RWPE1 (cell line): ENCODE measurements at regions not wholly inside any gene's neighbourhood (a gene's known extent, or its start where the extent isn't known, plus 50 kb on each side); places are given as distances from the start of the nearest gene placed in this dataset.

Experiments
- CTCF ChIA-PET: fragments of 350-600 bp; sonication (Branson Sonifier 250); formaldehyde crosslinking; extraction: SDS; loops from one replicate; lab custom pipeline; 2021; lab: Yijun Ruan, JAX
- POLR2A ChIA-PET: fragments of 400-600 bp; formaldehyde crosslinking; extraction: SDS; loops from one replicate; lab custom pipeline; 2020; ENCODE audit warnings: antibody characterized with exemption; ENCODE audit not compliant: low non-redundant PET; lab: Yijun Ruan, JAX
- DNase-seq: peaks from one replicate; pipeline ENCODE4 v3.0.0; 2012; ENCODE audit warnings: low spot score
- H3K27ac ChIP-seq: fragments of 450-650 bp; 2 replicates; pipeline ENCODE4 v1.5.1; 2017
- TF ChIP-seq, protein P1 (sequence below): fragments of 450-650 bp; conservative IDR thresholded peaks from 2 replicates; pipeline ENCODE4 v1.5.1; 2017; ENCODE audit warnings: low read depth, mild to moderate bottlenecking

DNA sequence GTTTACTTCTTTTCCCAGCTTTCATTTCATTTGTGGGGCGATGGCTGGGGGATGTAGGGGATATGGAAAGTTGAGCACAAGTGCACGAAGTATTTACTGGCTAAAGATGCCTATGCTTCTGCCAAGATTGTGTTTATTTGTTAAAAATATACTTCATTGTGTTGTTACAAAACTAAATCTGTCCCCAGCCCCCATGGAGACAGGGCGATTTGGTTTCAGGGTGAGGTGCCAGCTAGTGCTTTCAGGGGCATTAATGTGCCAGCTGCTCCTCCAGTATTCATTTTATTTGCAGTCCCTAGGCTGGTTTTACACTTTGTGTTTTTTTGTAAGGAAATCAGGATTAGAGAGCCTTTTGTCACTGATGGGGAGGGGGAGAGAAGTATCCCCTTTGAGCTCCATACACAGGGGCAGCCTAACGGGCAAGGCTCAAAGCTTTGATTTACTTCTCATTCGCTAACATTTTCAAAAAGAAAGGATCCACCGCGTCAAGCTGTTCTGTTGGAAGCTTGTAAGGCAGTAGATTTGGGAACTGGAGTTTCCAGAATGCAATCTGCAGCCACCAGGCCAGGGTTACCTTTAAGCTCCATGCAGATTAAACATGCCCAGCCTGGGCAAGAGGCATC lies 198.7 kb upstream of the PLEKHG7 start:
- TF ChIP-seq, protein P1, sequence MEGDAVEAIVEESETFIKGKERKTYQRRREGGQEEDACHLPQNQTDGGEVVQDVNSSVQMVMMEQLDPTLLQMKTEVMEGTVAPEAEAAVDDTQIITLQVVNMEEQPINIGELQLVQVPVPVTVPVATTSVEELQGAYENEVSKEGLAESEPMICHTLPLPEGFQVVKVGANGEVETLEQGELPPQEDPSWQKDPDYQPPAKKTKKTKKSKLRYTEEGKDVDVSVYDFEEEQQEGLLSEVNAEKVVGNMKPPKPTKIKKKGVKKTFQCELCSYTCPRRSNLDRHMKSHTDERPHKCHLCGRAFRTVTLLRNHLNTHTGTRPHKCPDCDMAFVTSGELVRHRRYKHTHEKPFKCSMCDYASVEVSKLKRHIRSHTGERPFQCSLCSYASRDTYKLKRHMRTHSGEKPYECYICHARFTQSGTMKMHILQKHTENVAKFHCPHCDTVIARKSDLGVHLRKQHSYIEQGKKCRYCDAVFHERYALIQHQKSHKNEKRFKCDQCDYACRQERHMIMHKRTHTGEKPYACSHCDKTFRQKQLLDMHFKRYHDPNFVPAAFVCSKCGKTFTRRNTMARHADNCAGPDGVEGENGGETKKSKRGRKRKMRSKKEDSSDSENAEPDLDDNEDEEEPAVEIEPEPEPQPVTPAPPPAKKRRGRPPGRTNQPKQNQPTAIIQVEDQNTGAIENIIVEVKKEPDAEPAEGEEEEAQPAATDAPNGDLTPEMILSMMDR, result no peak
- ChIA-PET POLR2A (no interaction called here), CTCF (interaction anchor here (0.6 to 1.2 kb wide), 3 partner anchors 66 to 356 kb away, joined by 3 to 5 read pairs (median 3); no protein-coding TSS in a partner anchor)
- no peak overlapping the region for H3K27ac ChIP-seq
- DNase-seq, result no peak

DNA sequence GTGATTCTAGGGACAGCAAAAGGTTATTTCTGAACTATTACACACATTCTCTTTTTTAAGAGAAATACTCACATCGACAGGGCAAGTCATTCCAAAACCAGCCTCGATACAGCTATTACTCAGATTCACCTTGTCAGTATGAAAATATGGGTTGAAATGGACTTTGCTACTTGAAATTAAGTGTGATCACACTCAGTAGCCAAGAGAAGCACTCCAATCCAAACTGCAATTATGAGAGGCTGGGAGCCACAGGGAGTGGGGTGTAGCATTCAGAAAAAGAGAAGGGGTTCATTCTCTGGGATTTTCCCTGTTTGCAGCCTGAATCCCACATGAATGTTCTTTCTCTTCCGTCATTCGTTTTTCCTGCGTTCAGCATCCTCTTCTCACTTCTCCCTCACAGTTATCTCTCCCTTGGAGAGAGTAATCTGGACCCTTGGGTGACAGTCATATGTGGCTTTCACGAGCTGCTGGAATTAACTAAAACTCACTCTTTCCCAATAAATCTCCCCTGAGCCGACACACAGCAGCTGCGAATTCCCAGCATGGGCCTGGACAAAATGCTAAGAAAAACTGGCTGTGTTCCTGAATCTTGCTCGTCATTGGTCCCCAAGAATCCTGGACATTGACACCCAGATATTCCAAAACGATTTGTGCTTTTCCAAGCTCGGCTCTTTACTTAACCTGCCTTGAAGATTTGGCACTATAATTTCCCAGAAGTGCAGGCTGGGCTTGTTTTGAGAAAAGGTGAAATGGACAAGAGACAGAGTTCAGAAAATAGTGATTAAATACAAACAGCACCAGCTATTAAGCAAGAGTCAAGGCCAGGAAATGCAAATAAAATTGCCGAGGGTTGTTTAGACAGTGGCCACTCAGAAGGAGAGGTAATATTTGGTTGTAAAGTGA lies 199.5 kb upstream of the PLEKHG7 start:
- no peak for DNase-seq
- TF ChIP-seq, protein P1, result no peak
- ChIA-PET POLR2A (no interaction called here), CTCF (interaction anchor here (0.6 to 0.9 kb wide), 4 partner anchors 17 to 355 kb away, joined by 3 to 4 read pairs (median 3); no protein-coding TSS in a partner anchor)
- no peak overlapping the region for H3K27ac ChIP-seq

- CTCF ChIA-PET, result interaction anchor here (0.7 to 0.8 kb wide), 2 partner anchors 17 to 68 kb away, joined by 3 to 4 read pairs; no protein-coding TSS in a partner anchor
- POLR2A ChIA-PET, result no interaction called here
- H3K27ac ChIP-seq, result no peak overlapping the region
These were observed 200.3 kb upstream of the PLEKHG7 start for GRCh38 chr12:92502417-92503028.

GRCh38 chr12:92496790-92497189 lies 206.0 kb upstream of the PLEKHG7 start:
- no peak overlapping the region for H3K27ac ChIP-seq
- ChIA-PET POLR2A (no interaction called here), CTCF (interaction anchor here (0.5 kb wide), 1 partner anchor 28 kb away, joined by 3 read pairs; no protein-coding TSS in a partner anchor)
- TF ChIP-seq, protein P1, result no peak
- DNase-seq, result no peak

More at GRCh38 chr12:92502417-92503028, 200.3 kb upstream of the PLEKHG7 start:
- TF ChIP-seq, protein P1, result no peak
- DNase-seq, result no peak

- POLR2A ChIA-PET, result no interaction called here
- DNase-seq, result no peak
- CTCF ChIA-PET, result no interaction called here
- no peak overlapping the region for H3K27ac ChIP-seq
- TF ChIP-seq, protein P1, result no peak
These were observed 207.7 kb upstream of the PLEKHG7 start for GRCh38 chr12:92495108-92495507.

GRCh38 chr12:92493816-92494215 lies 209.0 kb upstream of the PLEKHG7 start:
- ChIA-PET POLR2A (no interaction called here), CTCF (no interaction called here)
- no peak overlapping the region for H3K27ac ChIP-seq
- no peak for DNase-seq
- TF ChIP-seq, protein P1, result no peak
